Astrocyte of the cerebellum (primary cell): ENCODE measurements at regions not wholly inside any gene's neighbourhood (a gene's known extent, or its start where the extent isn't known, plus 50 kb on each side); places are given as distances from the start of the nearest gene placed in this dataset.

Experiments used
- DNase-seq: peaks from one replicate; pipeline ENCODE4 v3.0.0-alpha.2; 2011; ENCODE audit warnings: low read depth
- H3K4me3 ChIP-seq: 2 replicates; pipeline ENCODE4 v1.5.1; 2011; ENCODE audit warnings: mild to moderate bottlenecking, low read depth, low read length, moderate library complexity
- in situ Hi-C: cut with HindIII; loops from 2 replicates; pipeline ENCODE4 v1.10.0; 2017; ENCODE audit warnings: low sequenced_read_pairs
- TF ChIP-seq, protein P1 (sequence below): IDR thresholded peaks from 2 replicates; pipeline ENCODE4 v1.5.1; 2012; ENCODE audit warnings: low read length, low read depth, moderate library complexity, mild to moderate bottlenecking; ENCODE audit errors: missing control alignments

DNA sequence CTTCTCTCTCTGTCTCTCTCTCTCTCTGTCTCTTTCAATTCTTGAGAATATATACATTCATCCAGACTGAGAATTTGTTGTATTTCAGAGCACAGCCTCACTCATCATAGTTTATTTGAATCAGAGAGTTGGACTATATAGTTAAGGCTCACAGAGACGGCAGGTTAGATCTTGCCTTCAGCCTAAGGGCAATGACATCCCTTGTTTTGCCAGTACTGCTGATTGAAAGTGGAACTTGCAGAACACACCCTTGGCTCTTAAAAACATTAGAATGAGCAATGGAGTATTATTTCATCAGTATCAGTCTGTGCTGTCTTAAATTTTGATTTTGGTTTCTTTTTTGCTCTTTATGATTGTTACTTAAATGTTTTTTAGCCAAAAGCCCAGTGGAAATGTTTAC lies 62.0 kb upstream of the DSG1 start:
- in situ Hi-C loops, result no loop called here
- H3K4me3 ChIP-seq, result no peak overlapping the region
- TF ChIP-seq, protein P1, sequence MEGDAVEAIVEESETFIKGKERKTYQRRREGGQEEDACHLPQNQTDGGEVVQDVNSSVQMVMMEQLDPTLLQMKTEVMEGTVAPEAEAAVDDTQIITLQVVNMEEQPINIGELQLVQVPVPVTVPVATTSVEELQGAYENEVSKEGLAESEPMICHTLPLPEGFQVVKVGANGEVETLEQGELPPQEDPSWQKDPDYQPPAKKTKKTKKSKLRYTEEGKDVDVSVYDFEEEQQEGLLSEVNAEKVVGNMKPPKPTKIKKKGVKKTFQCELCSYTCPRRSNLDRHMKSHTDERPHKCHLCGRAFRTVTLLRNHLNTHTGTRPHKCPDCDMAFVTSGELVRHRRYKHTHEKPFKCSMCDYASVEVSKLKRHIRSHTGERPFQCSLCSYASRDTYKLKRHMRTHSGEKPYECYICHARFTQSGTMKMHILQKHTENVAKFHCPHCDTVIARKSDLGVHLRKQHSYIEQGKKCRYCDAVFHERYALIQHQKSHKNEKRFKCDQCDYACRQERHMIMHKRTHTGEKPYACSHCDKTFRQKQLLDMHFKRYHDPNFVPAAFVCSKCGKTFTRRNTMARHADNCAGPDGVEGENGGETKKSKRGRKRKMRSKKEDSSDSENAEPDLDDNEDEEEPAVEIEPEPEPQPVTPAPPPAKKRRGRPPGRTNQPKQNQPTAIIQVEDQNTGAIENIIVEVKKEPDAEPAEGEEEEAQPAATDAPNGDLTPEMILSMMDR, result no peak
- no peak for DNase-seq

DNA sequence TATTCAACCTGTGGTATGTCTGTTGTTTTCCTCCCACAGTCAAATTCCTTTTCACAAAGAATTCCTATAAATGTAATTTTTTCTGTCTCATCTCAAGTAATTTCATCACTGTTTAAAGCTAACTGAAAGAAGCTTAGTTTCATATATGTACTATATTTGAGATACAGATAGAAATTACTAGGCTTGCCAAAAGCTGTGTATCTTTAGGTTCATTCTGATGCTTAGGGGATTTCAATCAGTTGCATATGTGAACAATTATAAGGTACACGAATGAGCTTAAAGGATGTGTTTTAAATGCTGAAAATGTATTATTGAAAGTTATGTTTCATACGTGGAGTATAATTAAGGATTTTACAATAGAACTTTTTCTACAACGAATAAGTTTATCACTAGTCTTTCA lies 59.2 kb upstream of the DSG1 start:
- in situ Hi-C loops, result no loop called here

DNA sequence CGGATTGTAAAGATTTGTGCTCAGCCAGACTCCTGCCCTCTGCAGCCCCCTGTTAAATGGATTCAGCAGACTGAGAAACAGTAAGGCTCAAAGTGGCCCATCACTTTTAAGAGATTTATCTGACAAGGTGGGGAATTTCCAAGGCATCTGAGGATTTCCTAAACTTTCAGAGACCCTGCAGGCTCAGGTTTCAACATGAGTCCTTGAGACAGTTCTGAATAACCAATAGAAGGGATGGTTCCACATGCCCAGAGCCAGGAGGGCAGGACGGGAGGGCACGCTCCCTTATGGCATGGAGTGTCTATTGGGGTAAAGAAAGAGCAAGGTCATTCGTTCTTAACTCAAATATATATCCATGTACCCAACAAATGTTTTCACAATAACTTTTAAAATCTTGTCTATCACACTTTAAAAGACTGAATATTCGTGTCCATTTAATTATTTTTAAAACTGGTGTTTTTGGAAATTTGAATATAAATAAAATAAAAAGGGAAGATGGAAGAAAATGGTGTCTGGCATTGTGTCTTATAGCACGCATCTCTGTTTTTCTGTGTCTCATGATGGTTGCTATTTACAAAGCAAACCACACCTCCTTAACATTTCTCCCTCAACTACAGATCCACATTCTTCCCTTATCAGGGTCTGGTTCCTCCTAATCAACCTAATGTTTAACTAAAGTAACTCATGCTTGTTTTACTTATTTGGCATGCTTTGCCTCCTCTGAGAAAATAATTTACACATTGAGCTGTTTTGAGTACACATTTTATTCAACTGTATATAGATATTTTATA lies 56.0 kb upstream of the DSG1 start:
- no peak for DNase-seq
- no peak overlapping the region for H3K4me3 ChIP-seq
- TF ChIP-seq, protein P1, result no peak
- in situ Hi-C loops, result no loop called here

More for the DNA sequence above, 59.2 kb upstream of the DSG1 start:
- TF ChIP-seq, protein P1, result no peak
- H3K4me3 ChIP-seq, result no peak overlapping the region
- no peak for DNase-seq

DNA sequence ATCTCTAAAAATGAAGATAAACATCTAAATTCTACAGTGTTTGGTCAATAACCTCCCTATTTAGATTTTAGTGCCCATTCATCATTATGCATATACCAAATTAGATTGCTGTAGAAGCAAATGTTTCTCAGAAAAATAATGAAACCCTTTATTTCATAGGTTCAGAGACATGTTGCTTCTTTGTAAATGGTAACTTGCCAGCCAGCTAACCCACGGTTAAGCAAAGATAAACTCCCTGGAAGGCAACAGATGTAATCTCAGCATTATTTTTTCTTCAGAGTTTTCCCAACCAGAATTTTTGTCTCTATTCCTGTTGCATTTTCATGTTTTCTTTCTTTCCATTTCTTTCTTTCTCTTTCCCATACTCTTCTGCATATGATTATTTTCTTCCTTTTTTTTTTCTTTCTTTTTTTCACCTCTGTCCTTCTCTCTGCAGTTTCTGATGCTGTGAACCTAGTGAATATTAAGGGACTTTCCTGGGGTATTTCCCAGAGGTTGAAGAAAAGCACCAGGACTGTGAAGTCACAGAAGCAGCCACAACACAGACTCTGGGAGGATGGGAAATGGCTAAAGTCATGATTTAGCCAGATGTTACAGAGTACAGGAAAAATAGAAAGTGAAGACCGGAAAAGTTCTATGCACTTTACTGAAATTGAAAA lies 50.0 kb upstream of the DSG1 start:
- DNase-seq, result no peak
- in situ Hi-C loops, result no loop called here
- TF ChIP-seq, protein P1, result no peak
- H3K4me3 ChIP-seq, result no peak overlapping the region
